KMS-11 (cell line): ENCODE measurements at regions not wholly inside any gene's neighbourhood (a gene's known extent, or its start where the extent isn't known, plus 50 kb on each side); places are given as distances from the start of the nearest gene placed in this dataset.

Source experiments
- H2AFZ ChIP-seq: fragments of 200-600 bp; sonication (generic); 2 replicates; pipeline ENCODE4 v1.6.1; 2016; ENCODE audit warnings: antibody characterized with exemption, mixed run types, low read depth
- H3K27ac ChIP-seq: fragments of 200-600 bp; sonication (generic); 2 replicates; pipeline ENCODE4 v1.6.1; 2016; ENCODE audit warnings: mild to moderate bottlenecking, mixed run types
- H3K27me3 ChIP-seq: fragments of 200-600 bp; sonication (generic); 2 replicates; pipeline ENCODE4 v1.6.1; 2017; ENCODE audit warnings: mild to moderate bottlenecking, low read depth, mixed run types, moderate library complexity; ENCODE audit not compliant: insufficient read depth
- H3K36me3 ChIP-seq: fragments of 200-600 bp; sonication (generic); 2 replicates; pipeline ENCODE4 v1.6.1; 2017; ENCODE audit warnings: mild to moderate bottlenecking, mixed run types; ENCODE audit not compliant: insufficient read depth
- H3K4me1 ChIP-seq: fragments of 200-600 bp; sonication (generic); 2 replicates; pipeline ENCODE4 v1.6.1; 2016; ENCODE audit warnings: mild to moderate bottlenecking, low read depth, mixed run types; ENCODE audit not compliant: poor library complexity, severe bottlenecking
- H3K4me2 ChIP-seq: fragments of 200-600 bp; sonication (generic); 2 replicates; pipeline ENCODE4 v1.7.0; 2016; ENCODE audit warnings: mild to moderate bottlenecking, mixed run types
- H3K4me3 ChIP-seq: fragments of 200-600 bp; sonication (generic); IDR thresholded peaks from 2 replicates; pipeline ENCODE4 v1.6.1; 2017; ENCODE audit warnings: low read depth, low read length, mixed read lengths; ENCODE audit not compliant: insufficient read depth
- H3K79me2 ChIP-seq: fragments of 200-600 bp; sonication (generic); 2 replicates; pipeline ENCODE4 v1.6.1; 2016; ENCODE audit warnings: low read depth, mixed run types; ENCODE audit not compliant: insufficient read depth
- H3K9ac ChIP-seq: fragments of 200-600 bp; sonication (generic); 2 replicates; pipeline ENCODE4 v1.6.1; 2016; ENCODE audit warnings: mild to moderate bottlenecking, mixed run types
- H4K20me1 ChIP-seq: fragments of 200-600 bp; sonication (generic); 2 replicates; pipeline ENCODE4 v1.6.1; 2016; ENCODE audit warnings: mild to moderate bottlenecking, mixed run types; ENCODE audit not compliant: insufficient read depth
- TF ChIP-seq, protein P1 (sequence below): fragments of 200-600 bp; sonication (generic); conservative IDR thresholded peaks from 2 replicates; pipeline ENCODE4 v1.6.1; 2017; ENCODE audit warnings: low read depth, mild to moderate bottlenecking, antibody characterized with exemption, low read length, moderate library complexity, mixed read lengths

DNA sequence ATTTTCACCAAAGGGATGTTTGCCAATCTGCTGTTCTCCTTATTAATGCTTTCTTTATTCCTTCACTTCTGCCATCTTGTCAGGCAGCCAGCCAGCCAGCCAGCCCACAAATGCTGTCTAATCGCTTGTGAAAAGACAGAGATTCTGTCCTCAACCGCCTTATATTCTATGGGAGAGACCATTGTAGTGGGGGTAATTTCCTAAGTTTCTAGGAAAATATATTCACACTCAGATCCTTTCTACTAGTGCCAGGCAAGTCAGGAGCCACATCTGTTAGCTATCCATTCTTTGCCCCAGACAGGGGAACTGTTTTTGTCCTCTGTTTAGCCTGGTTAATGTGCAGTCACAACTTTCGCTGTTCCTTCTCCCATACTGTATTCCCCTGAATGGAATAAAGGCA is 1023.1 kb downstream of the ADGRL2 start:
- Histone ChIP-seq H3K27ac (no peak overlapping the region), H4K20me1 (no peaks in the 10 kb centered on the region), H3K79me2 (no peaks in the 10 kb centered on the region), H3K27me3 (no peaks in the 10 kb centered on the region), H2AFZ (no peak overlapping the region), H3K4me3 (no peak overlapping the region), H3K4me2 (no peak overlapping the region), H3K36me3 (no peaks in the 10 kb centered on the region), H3K9ac (no peak overlapping the region), H3K4me1 (no peaks in the 10 kb centered on the region)
- TF ChIP-seq, protein P1, sequence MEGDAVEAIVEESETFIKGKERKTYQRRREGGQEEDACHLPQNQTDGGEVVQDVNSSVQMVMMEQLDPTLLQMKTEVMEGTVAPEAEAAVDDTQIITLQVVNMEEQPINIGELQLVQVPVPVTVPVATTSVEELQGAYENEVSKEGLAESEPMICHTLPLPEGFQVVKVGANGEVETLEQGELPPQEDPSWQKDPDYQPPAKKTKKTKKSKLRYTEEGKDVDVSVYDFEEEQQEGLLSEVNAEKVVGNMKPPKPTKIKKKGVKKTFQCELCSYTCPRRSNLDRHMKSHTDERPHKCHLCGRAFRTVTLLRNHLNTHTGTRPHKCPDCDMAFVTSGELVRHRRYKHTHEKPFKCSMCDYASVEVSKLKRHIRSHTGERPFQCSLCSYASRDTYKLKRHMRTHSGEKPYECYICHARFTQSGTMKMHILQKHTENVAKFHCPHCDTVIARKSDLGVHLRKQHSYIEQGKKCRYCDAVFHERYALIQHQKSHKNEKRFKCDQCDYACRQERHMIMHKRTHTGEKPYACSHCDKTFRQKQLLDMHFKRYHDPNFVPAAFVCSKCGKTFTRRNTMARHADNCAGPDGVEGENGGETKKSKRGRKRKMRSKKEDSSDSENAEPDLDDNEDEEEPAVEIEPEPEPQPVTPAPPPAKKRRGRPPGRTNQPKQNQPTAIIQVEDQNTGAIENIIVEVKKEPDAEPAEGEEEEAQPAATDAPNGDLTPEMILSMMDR = no peak

DNA sequence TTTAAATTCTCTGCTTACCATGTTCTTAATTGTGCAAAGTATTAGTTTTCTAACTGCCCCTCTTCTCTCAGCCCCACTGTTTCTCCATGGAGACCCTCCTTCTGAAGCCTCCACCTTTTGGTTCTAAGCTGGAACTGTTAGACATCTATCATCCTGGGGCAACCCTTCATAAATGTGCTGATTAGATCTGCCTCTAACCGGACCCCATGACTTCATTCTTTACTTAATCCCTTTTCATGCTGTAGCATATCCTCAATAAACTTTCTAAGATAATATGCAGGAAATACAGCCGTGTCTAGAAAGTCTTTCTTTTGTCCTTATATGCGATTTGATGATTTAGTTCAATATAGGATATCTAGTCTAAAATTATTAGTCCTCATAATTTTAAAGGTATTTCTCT is 1020.1 kb downstream of the ADGRL2 start:
- Histone ChIP-seq H3K27ac (no peak overlapping the region), H3K27me3 (no peaks in the 10 kb centered on the region), H3K9ac (no peak overlapping the region), H3K79me2 (no peaks in the 10 kb centered on the region), H4K20me1 (no peaks in the 10 kb centered on the region), H3K4me3 (no peak overlapping the region), H2AFZ (no peak overlapping the region), H3K36me3 (no peaks in the 10 kb centered on the region), H3K4me1 (no peaks in the 10 kb centered on the region), H3K4me2 (no peak overlapping the region)
- TF ChIP-seq, protein P1 = no peak

DNA sequence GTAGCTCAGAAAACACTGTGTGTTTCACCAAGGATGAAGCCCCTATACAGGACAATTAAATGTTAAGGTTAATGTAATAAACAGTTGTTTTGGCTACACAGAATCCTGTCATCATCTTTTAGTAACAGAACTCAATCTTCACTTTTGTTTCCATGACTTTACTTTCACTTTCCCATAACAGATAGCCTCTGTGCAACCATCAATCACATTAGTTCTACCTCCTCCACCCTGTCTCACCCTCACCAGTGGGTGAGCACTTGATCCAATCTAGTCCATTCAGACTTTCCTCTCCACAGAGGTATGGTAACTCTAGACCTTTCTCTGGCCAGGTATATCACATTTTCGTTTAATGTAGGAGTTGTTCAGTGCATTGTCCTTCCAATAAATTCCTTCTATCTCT is 1018.5 kb downstream of the ADGRL2 start:
- TF ChIP-seq, protein P1 = no peak
- no peaks in the 10 kb centered on the region for H3K27me3 ChIP-seq
- no peaks in the 10 kb centered on the region for H4K20me1 ChIP-seq
- no peak overlapping the region for H3K27ac ChIP-seq
- no peak overlapping the region for H3K9ac ChIP-seq
- no peaks in the 10 kb centered on the region for H3K36me3 ChIP-seq
- no peak overlapping the region for H3K4me2 ChIP-seq
- no peak overlapping the region for H3K4me3 ChIP-seq
- H3K4me1 ChIP-seq = no peaks in the 10 kb centered on the region
- H3K79me2 ChIP-seq = no peaks in the 10 kb centered on the region
- no peak overlapping the region for H2AFZ ChIP-seq

DNA sequence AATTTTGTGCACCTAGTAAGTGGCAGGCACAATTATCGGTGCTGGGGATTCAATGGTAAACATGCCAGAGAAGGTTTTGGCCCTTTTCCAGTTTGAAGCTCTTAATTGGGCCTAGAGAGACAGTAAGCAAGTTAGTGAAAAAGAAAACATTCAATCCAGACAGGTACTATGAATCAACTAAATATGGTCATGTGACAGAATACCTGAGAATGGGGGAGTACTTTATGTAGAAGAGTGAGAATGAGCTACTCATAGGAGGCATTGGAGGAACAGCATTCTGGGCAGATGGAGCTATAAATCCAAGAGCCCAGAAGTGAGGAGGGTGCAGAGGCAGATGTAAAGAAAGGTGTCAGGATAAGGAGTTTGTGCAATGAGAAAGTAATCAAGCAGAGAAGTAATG is 1017.9 kb downstream of the ADGRL2 start:
- no peak overlapping the region for H3K4me3 ChIP-seq
- no peak overlapping the region for H3K9ac ChIP-seq
- TF ChIP-seq, protein P1 = no peak
- H3K36me3 ChIP-seq = no peaks in the 10 kb centered on the region
- H3K4me1 ChIP-seq = no peaks in the 10 kb centered on the region
- no peak overlapping the region for H2AFZ ChIP-seq
- H3K27me3 ChIP-seq = no peaks in the 10 kb centered on the region
- H4K20me1 ChIP-seq = no peaks in the 10 kb centered on the region
- H3K27ac ChIP-seq = no peak overlapping the region
- no peak overlapping the region for H3K4me2 ChIP-seq
- H3K79me2 ChIP-seq = no peaks in the 10 kb centered on the region

DNA sequence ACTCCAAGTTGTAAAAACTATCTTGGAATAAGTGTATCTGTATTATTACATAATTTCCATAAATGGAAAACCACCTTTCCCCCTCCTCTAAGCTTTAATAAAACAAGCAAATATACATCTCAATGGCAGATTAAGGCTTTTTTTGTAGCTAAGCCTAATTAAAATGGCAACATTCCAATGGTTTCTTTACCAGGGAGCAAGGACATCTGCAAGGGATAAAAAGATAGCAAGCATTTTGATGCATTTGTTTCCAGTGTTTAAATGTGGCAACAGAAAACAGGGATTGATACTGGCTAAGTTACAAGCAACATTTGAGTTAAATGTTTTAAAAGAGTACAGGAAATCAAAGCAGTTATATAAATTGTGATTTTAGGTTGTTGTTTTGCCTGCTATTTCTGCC is 1012.7 kb downstream of the ADGRL2 start:
- Histone ChIP-seq H3K4me3 (no peak overlapping the region), H2AFZ (no peak overlapping the region), H3K79me2 (no peaks in the 10 kb centered on the region), H3K27ac (no peak overlapping the region), H3K27me3 (no peaks in the 10 kb centered on the region), H4K20me1 (no peaks in the 10 kb centered on the region), H3K9ac (no peak overlapping the region), H3K4me1 (no peaks in the 10 kb centered on the region), H3K4me2 (no peak overlapping the region), H3K36me3 (no peaks in the 10 kb centered on the region)
- TF ChIP-seq, protein P1 = no peak
